GM18517 (cell line): ENCODE measurements at regions not wholly inside any gene's neighbourhood (a gene's known extent, or its start where the extent isn't known, plus 50 kb on each side); places are given as distances from the start of the nearest gene placed in this dataset.

ENCODE experiments used
- ATAC-seq: cut with Tn5 transposase; IDR thresholded peaks from one replicate; pipeline ENCODE4 v1.9.1; 2021; ENCODE audit warnings: mild to moderate bottlenecking, moderate library complexity; ENCODE audit not compliant: unreplicated experiment

GRCh38 chr4:27181693-27182092, 321.1 kb downstream of the STIM2 start:
- no peak for ATAC-seq

GRCh38 chr4:27182211-27182610, 321.6 kb downstream of the STIM2 start:
- no peak for ATAC-seq

- ATAC-seq, result no peak
Measured at GRCh38 chr4:27184508-27185155, 324.0 kb downstream of the STIM2 start.

- no peak for ATAC-seq
Measured at GRCh38 chr4:27186710-27187109, 326.1 kb downstream of the STIM2 start.

GRCh38 chr4:27187786-27188185, 327.1 kb downstream of the STIM2 start:
- ATAC-seq, result no peak

GRCh38 chr4:27189683-27190082, 329.0 kb downstream of the STIM2 start:
- no peak for ATAC-seq

- no peak for ATAC-seq
Measured at GRCh38 chr4:27191592-27191991, 331.0 kb downstream of the STIM2 start.

- no peak for ATAC-seq
Measured at GRCh38 chr4:27194599-27195176, 334.0 kb downstream of the STIM2 start.

- no peak for ATAC-seq
Measured at GRCh38 chr4:27198246-27198645, 337.6 kb downstream of the STIM2 start.

- ATAC-seq, result no peak
Measured at GRCh38 chr4:27198971-27199370, 338.3 kb downstream of the STIM2 start.

- ATAC-seq, result no peak
Measured at GRCh38 chr4:27206009-27206408, 345.4 kb downstream of the STIM2 start.

- ATAC-seq, result no peak
Measured at GRCh38 chr4:27210956-27211355, 350.3 kb downstream of the STIM2 start.

- ATAC-seq, result no peak
Measured at GRCh38 chr4:27214010-27214409, 353.4 kb downstream of the STIM2 start.

GRCh38 chr4:27215220-27215826, 354.7 kb downstream of the STIM2 start:
- no peak for ATAC-seq

GRCh38 chr4:27217261-27217769, 356.7 kb downstream of the STIM2 start:
- ATAC-seq, result no peak

- no peak for ATAC-seq
Measured at GRCh38 chr4:27218013-27218412, 357.4 kb downstream of the STIM2 start.

GRCh38 chr4:27223326-27223725, 362.7 kb downstream of the STIM2 start:
- no peak for ATAC-seq

- ATAC-seq, result no peak
Measured at GRCh38 chr4:27233531-27233930, 372.9 kb downstream of the STIM2 start.

GRCh38 chr4:27234306-27234899, 373.8 kb downstream of the STIM2 start:
- ATAC-seq, result no peak

- no peak for ATAC-seq
Measured at GRCh38 chr4:27239641-27240040, 379.0 kb downstream of the STIM2 start.

GRCh38 chr4:27242217-27242616, 381.6 kb downstream of the STIM2 start:
- ATAC-seq, result no peak

- no peak for ATAC-seq
Measured at GRCh38 chr4:27245216-27245615, 384.6 kb downstream of the STIM2 start.
